Stimulated activated CD4-positive, alpha-beta T cell treated with anti-CD3 and anti-CD28 coated beads, Interleukin-2, amount 100 ng/mL, for 48 hours (primary cell): ENCODE measurements at regions not wholly inside any gene's neighbourhood (a gene's known extent, or its start where the extent isn't known, plus 50 kb on each side); places are given as distances from the start of the nearest gene placed in this dataset.
"Not testable (repeated sequence)": the region's sequence is repeated elsewhere in the genome, so short reads cannot be mapped to it uniquely, and the experiment has no call there.

Source experiments
- DNase-seq, 2 donors: peaks; one replicate each; pipeline ENCODE4 v3.0.0-alpha.2; 2020

GRCh38 chr10:25811052-25811685 lies 122.9 kb upstream of the MYO3A start:
- no peak for DNase-seq

- no peak for DNase-seq
These were observed 120.5 kb upstream of the MYO3A start for GRCh38 chr10:25813511-25813910.

- DNase-seq: no peak
These were observed 118.8 kb upstream of the MYO3A start for GRCh38 chr10:25815236-25815635.

GRCh38 chr10:25815999-25816768 lies 117.8 kb upstream of the MYO3A start:
- no peak for DNase-seq

- DNase-seq: no peak
These were observed 116.8 kb upstream of the MYO3A start for GRCh38 chr10:25817200-25817599.

- DNase-seq: no peak
These were observed 115.3 kb upstream of the MYO3A start for GRCh38 chr10:25818751-25819150.

GRCh38 chr10:25820472-25820871 lies 113.6 kb upstream of the MYO3A start:
- no peak for DNase-seq

- no peak for DNase-seq
These were observed 113.2 kb upstream of the MYO3A start for GRCh38 chr10:25820874-25821273.

- no peak for DNase-seq
These were observed 110.0 kb upstream of the MYO3A start for GRCh38 chr10:25824050-25824449.

GRCh38 chr10:25828475-25828874 lies 105.6 kb upstream of the MYO3A start:
- no peak for DNase-seq

GRCh38 chr10:25831080-25831479 lies 102.9 kb upstream of the MYO3A start:
- DNase-seq: no peak

GRCh38 chr10:25839683-25840082 lies 94.3 kb upstream of the MYO3A start:
- no peak for DNase-seq

GRCh38 chr10:25840875-25841274 lies 93.2 kb upstream of the MYO3A start:
- DNase-seq: not testable (repeated sequence)

- DNase-seq: no peak
These were observed 91.9 kb upstream of the MYO3A start for GRCh38 chr10:25842146-25842545.

- no peak for DNase-seq
These were observed 90.4 kb upstream of the MYO3A start for GRCh38 chr10:25843551-25844170.

- not testable (repeated sequence) for DNase-seq
These were observed 89.3 kb upstream of the MYO3A start for GRCh38 chr10:25844716-25845115.

- no peak for DNase-seq
These were observed 84.8 kb upstream of the MYO3A start for GRCh38 chr10:25849268-25849667.

GRCh38 chr10:25849988-25850387 lies 84.0 kb upstream of the MYO3A start:
- DNase-seq: no peak

- no peak for DNase-seq
These were observed 82.5 kb upstream of the MYO3A start for GRCh38 chr10:25851548-25851947.

GRCh38 chr10:25852364-25852941 lies 81.6 kb upstream of the MYO3A start:
- no peak for DNase-seq

GRCh38 chr10:25858076-25858475 lies 76.0 kb upstream of the MYO3A start:
- no peak for DNase-seq

- DNase-seq: no peak
These were observed 68.8 kb upstream of the MYO3A start for GRCh38 chr10:25865267-25865666.

GRCh38 chr10:25867321-25867720 lies 66.7 kb upstream of the MYO3A start:
- no peak for DNase-seq

- no peak for DNase-seq
These were observed 64.9 kb upstream of the MYO3A start for GRCh38 chr10:25869067-25869591.
